Hippocampal formation (tissue), 2 donors: ENCODE measurements at regions not wholly inside any gene's neighbourhood (a gene's known extent, or its start where the extent isn't known, plus 50 kb on each side); places are given as distances from the start of the nearest gene placed in this dataset.
"Not testable (repeated sequence)": the region's sequence is repeated elsewhere in the genome, so short reads cannot be mapped to it uniquely, and the experiment has no call there.

ENCODE experiments used
- DNase-seq, 2 donors: peaks; one replicate each; lab custom pipeline; 2025; lab: John Stamatoyannopoulos, UW

- DNase-seq: no peak
These were observed 51.1 kb downstream of the DOP1B start for GRCh38 chr21:36207577-36208320.

- DNase-seq: no peak
These were observed 51.8 kb downstream of the DOP1B start for GRCh38 chr21:36208326-36209013.

GRCh38 chr21:36209626-36210171 is 53.1 kb downstream of the DOP1B start:
- DNase-seq: no peak

- DNase-seq: no peak
These were observed 54.4 kb downstream of the DOP1B start for GRCh38 chr21:36210779-36211659.

- no peak for DNase-seq
These were observed 55.3 kb downstream of the DOP1B start for GRCh38 chr21:36211660-36212512.

GRCh38 chr21:36212513-36212780 is 55.8 kb downstream of the DOP1B start:
- DNase-seq: no peak

- DNase-seq: no peak
These were observed 57.9 kb downstream of the DOP1B start for GRCh38 chr21:36214561-36214960.

- no peak for DNase-seq
These were observed 61.1 kb downstream of the DOP1B start for GRCh38 chr21:36217743-36218142.

GRCh38 chr21:36218691-36219090 is 62.1 kb downstream of the DOP1B start:
- no peak for DNase-seq

GRCh38 chr21:36223451-36223850 is 66.8 kb downstream of the DOP1B start:
- no peak for DNase-seq

GRCh38 chr21:36229181-36229580 is 72.6 kb downstream of the DOP1B start:
- DNase-seq: no peak

- DNase-seq: not testable (repeated sequence)
These were observed 74.8 kb downstream of the DOP1B start for GRCh38 chr21:36231444-36231843.

GRCh38 chr21:36232641-36233040 is 76.0 kb downstream of the DOP1B start:
- DNase-seq: no peak

GRCh38 chr21:36235058-36235582 is 78.5 kb downstream of the DOP1B start:
- DNase-seq: no peak

- no peak for DNase-seq
These were observed 79.6 kb downstream of the DOP1B start for GRCh38 chr21:36236052-36236730.

- no peak for DNase-seq
These were observed 80.8 kb downstream of the DOP1B start for GRCh38 chr21:36237441-36237840.

GRCh38 chr21:36239585-36239984 is 80.4 kb upstream of the MORC3 start:
- DNase-seq: no peak

GRCh38 chr21:36241717-36242116 is 78.3 kb upstream of the MORC3 start:
- no peak for DNase-seq

GRCh38 chr21:36245115-36245514 is 74.9 kb upstream of the MORC3 start:
- no peak for DNase-seq

- DNase-seq: no peak
These were observed 74.3 kb upstream of the MORC3 start for GRCh38 chr21:36245649-36246048.
